ENCODE measurements at regions not wholly inside any gene's neighbourhood (a gene's known extent, or its start where the extent isn't known, plus 50 kb on each side); places are given as distances from the start of the nearest gene placed in this dataset.

GRCh38 chr10:58980826-58981415 lies 195.5 kb upstream of the PHYHIPL start:
- Mint-ChIP-seq H3K27ac (no peak overlapping the region), H3K36me3 (no peaks in the 10 kb centered on the region), H3K27me3 (no peaks in the 10 kb centered on the region), H3K4me3 (no peak overlapping the region), H3K9me3 (no peaks in the 10 kb centered on the region), H3K4me1 (ENCODE audit: unreplicated experiment) (peaks cover 39% of the 10 kb centered on the region)
- DNase-seq (ENCODE audit: extremely low spot score, unreplicated experiment): no peak
- TF ChIP-seq CTCF (conservative IDR thresholded peaks at IDR 0.05): no peak

DNA sequence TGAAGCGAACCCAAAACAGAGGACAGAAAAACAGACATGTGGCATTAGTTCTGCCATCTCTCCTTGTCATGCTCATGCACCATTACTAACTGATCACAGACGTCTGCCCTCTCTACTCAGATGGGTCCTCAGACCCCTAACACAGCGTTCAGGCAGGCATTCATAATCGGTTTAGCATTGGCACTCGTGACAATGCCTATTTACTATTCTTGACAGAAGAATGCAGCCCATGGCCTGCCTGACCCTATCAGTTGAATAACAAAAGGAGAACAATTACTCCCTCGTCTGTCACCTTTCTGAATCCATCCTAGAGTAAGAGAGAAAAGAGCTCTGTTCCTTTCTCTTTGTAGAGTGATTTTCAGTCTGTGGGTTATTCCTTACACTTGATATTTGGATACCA lies 194.6 kb upstream of the PHYHIPL start:
- Mint-ChIP-seq H3K9me3 (no peaks in the 10 kb centered on the region), H3K27ac (no peak overlapping the region), H3K4me3 (no peak overlapping the region), H3K4me1 (ENCODE audit: unreplicated experiment) (peaks cover 39% of the 10 kb centered on the region), H3K27me3 (no peaks in the 10 kb centered on the region), H3K36me3 (no peaks in the 10 kb centered on the region)
- DNase-seq (ENCODE audit: extremely low spot score, unreplicated experiment): no peak
- TF ChIP-seq CTCF (conservative IDR thresholded peaks at IDR 0.05): no peak

DNA sequence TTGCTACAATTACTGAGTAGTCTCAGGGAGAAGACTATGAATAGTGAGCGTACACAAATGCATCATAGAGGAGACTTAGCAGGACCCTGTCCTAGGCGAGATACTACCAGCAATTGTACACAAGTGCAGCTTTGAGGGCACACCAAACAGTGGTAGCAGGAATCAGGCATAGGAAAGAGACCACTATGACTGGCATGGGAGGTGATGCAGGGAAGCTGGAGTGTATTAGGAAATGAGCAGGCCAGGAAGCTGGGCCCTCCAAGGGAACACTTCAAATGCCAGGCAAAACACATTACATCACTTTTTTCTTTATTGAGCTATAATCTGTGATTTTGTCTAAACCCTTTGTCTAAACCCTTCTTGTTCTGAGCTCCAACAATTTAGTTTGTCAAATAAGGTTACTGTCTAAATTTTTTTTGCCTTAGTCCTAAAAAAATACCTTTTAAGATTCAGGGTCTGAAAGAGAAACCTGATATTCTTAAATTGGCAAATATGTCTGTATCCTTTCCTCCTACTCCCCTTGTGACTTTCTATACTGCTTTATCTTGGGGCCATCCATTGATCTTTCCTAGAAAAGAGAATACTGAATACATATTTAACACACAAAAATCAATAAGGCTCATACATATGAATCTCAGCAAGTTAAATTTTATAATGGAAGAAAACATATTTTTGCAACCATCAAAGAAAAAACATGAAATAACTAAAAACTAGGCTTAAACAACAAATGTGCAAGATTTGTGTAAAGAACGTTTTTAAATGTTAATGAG lies 193.8 kb upstream of the PHYHIPL start:
- Mint-ChIP-seq H3K27ac (no peak overlapping the region), H3K36me3 (no peaks in the 10 kb centered on the region), H3K4me3 (no peak overlapping the region), H3K9me3 (no peaks in the 10 kb centered on the region), H3K27me3 (no peaks in the 10 kb centered on the region), H3K4me1 (ENCODE audit: unreplicated experiment) (peaks cover 39% of the 10 kb centered on the region)
- no peak for TF ChIP-seq CTCF (conservative IDR thresholded peaks at IDR 0.05)
- no peak for DNase-seq (ENCODE audit: extremely low spot score, unreplicated experiment)

- no peak for TF ChIP-seq CTCF (conservative IDR thresholded peaks at IDR 0.05)
- Mint-ChIP-seq H3K4me1 (ENCODE audit: unreplicated experiment) (peaks cover 25% of the 10 kb centered on the region), H3K27ac (no peak overlapping the region), H3K4me3 (no peak overlapping the region), H3K36me3 (no peaks in the 10 kb centered on the region), H3K9me3 (peaks cover 9% of the 10 kb centered on the region), H3K27me3 (no peaks in the 10 kb centered on the region)
- DNase-seq (ENCODE audit: extremely low spot score, unreplicated experiment): no peak
Observed at GRCh38 chr10:58985216-58985615, 191.2 kb upstream of the PHYHIPL start.

GRCh38 chr10:58989486-58990039 lies 186.9 kb upstream of the PHYHIPL start:
- Mint-ChIP-seq H3K4me3 (no peak overlapping the region), H3K27ac (no peak overlapping the region), H3K36me3 (no peaks in the 10 kb centered on the region), H3K9me3 (peaks cover 9% of the 10 kb centered on the region), H3K27me3 (no peaks in the 10 kb centered on the region), H3K4me1 (ENCODE audit: unreplicated experiment) (peaks cover 9% of the 10 kb centered on the region)
- no peak for TF ChIP-seq CTCF (conservative IDR thresholded peaks at IDR 0.05)
- no peak for DNase-seq (ENCODE audit: extremely low spot score, unreplicated experiment)
